ENCODE measurements at regions not wholly inside any gene's neighbourhood (a gene's known extent, or its start where the extent isn't known, plus 50 kb on each side); places are given as distances from the start of the nearest gene placed in this dataset.
"Not testable (repeated sequence)": the region's sequence is repeated elsewhere in the genome, so short reads cannot be mapped to it uniquely, and the experiment has no call there.

DNA sequence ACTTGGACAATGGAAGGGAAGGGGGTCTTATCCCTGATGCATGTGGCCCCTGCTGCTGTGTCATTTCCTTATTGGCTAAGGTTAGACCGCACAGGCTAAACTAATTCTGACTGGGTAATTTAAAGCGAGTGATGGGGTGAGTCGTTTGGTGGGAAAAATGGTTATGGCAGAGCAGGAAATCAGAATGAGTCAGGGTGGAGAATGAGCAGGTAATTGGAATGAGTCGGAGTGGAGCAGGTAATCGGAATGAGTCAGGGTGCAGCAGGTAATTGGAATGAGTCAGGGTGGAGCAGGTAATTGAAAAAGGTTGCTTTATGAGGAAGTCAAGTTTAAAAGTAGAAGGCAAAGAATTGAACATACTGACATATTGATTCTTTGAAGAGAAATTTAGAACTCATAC lies 901.0 kb downstream of the DSC3 start:
- ATAC-seq; H3K27ac ChIP-seq (ENCODE audit: low read length); BruUV-seq (replicated peaks); intact Hi-C loops (cut with micrococcal nuclease; ENCODE audit: unreplicated experiment); CTCF ChIA-PET; POLR2A ChIA-PET; H3K9me3 ChIP-seq (ENCODE audit: control insufficient read depth, insufficient read depth, low read depth, low read length); in situ Hi-C loops (cut with HindIII; ENCODE audit: low pct_unique_long_range_greater_than_20kb, low sequenced_read_pairs); H3K4me1 ChIP-seq (ENCODE audit: control insufficient read depth, insufficient read depth, low read length); H3K36me3 ChIP-seq (ENCODE audit: control insufficient read depth, insufficient read depth, low read length); H3K27me3 ChIP-seq (ENCODE audit: control insufficient read depth, insufficient read depth, low read length); DNase-seq (ENCODE audit: low read depth, low spot score); H3K4me3 ChIP-seq (ENCODE audit: low read depth in 2 of 2, low read length in 2 of 2): not testable (repeated sequence)

GRCh38 chr18:30139631-30140287 lies 902.8 kb downstream of the DSC3 start:
- BruUV-seq (replicated peaks): no TSS peak
- CTCF ChIA-PET: no interaction called here

DNA sequence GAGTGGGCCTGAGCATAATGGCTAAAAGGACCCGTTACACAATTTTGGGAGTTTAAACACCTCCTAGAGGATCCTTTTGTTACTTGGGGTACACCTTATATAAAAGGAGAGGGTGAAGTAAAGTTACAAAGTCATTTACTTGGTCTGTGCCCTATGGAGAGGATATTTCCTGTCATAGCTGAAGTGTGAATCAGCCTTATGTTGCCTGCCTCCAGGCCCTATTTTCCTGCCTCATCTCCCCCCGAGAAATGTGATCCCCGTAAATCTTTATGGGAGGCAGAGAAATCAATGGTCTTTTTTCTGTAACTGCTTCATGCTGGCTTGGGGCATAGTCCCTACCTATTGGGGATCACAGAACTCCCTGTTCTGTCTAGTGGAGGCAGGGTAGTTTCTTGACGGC lies 906.6 kb downstream of the DSC3 start:
- Histone ChIP-seq H3K4me3 (ENCODE audit: low read depth in 2 of 2, low read length in 2 of 2) (no peak overlapping the region), H3K27ac (ENCODE audit: low read length) (no peak overlapping the region), H3K36me3 (ENCODE audit: control insufficient read depth, insufficient read depth, low read length) (no peaks in the 10 kb centered on the region), H3K4me1 (ENCODE audit: control insufficient read depth, insufficient read depth, low read length) (no peaks in the 10 kb centered on the region), H3K9me3 (ENCODE audit: control insufficient read depth, insufficient read depth, low read depth, low read length) (no peaks in the 10 kb centered on the region), H3K27me3 (ENCODE audit: control insufficient read depth, insufficient read depth, low read length) (no peaks in the 10 kb centered on the region)
- no TSS peak for BruUV-seq (replicated peaks)
- ChIA-PET POLR2A (no interaction called here), CTCF (no interaction called here)
- no peak for DNase-seq (ENCODE audit: low read depth, low spot score)
- TF ChIP-seq POLR2AphosphoS5 (IDR thresholded peaks at IDR 0.05; ENCODE audit: low read depth, low read length) (no peak), SIN3A (IDR thresholded peaks at IDR 0.05; ENCODE audit: borderline replicate concordance, insufficient read depth, low read depth, low read length) (no peak), TCF7L2 (IDR thresholded peaks at IDR 0.05; ENCODE audit: low read depth, low read length) (no peak)
- TF ChIP-seq, protein P1, sequence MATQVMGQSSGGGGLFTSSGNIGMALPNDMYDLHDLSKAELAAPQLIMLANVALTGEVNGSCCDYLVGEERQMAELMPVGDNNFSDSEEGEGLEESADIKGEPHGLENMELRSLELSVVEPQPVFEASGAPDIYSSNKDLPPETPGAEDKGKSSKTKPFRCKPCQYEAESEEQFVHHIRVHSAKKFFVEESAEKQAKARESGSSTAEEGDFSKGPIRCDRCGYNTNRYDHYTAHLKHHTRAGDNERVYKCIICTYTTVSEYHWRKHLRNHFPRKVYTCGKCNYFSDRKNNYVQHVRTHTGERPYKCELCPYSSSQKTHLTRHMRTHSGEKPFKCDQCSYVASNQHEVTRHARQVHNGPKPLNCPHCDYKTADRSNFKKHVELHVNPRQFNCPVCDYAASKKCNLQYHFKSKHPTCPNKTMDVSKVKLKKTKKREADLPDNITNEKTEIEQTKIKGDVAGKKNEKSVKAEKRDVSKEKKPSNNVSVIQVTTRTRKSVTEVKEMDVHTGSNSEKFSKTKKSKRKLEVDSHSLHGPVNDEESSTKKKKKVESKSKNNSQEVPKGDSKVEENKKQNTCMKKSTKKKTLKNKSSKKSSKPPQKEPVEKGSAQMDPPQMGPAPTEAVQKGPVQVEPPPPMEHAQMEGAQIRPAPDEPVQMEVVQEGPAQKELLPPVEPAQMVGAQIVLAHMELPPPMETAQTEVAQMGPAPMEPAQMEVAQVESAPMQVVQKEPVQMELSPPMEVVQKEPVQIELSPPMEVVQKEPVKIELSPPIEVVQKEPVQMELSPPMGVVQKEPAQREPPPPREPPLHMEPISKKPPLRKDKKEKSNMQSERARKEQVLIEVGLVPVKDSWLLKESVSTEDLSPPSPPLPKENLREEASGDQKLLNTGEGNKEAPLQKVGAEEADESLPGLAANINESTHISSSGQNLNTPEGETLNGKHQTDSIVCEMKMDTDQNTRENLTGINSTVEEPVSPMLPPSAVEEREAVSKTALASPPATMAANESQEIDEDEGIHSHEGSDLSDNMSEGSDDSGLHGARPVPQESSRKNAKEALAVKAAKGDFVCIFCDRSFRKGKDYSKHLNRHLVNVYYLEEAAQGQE (IDR thresholded peaks at IDR 0.05; ENCODE audit: insufficient read depth in 1 of 2, low read depth in 2 of 2, low read length in 1 of 2): no peak
- TF ChIP-seq, protein P2, sequence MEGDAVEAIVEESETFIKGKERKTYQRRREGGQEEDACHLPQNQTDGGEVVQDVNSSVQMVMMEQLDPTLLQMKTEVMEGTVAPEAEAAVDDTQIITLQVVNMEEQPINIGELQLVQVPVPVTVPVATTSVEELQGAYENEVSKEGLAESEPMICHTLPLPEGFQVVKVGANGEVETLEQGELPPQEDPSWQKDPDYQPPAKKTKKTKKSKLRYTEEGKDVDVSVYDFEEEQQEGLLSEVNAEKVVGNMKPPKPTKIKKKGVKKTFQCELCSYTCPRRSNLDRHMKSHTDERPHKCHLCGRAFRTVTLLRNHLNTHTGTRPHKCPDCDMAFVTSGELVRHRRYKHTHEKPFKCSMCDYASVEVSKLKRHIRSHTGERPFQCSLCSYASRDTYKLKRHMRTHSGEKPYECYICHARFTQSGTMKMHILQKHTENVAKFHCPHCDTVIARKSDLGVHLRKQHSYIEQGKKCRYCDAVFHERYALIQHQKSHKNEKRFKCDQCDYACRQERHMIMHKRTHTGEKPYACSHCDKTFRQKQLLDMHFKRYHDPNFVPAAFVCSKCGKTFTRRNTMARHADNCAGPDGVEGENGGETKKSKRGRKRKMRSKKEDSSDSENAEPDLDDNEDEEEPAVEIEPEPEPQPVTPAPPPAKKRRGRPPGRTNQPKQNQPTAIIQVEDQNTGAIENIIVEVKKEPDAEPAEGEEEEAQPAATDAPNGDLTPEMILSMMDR (IDR thresholded peaks at IDR 0.05): no peak
- no peak for ATAC-seq
- intact Hi-C loops (cut with micrococcal nuclease; ENCODE audit: unreplicated experiment) (no loop called here), in situ Hi-C loops (cut with HindIII; ENCODE audit: low pct_unique_long_range_greater_than_20kb, low sequenced_read_pairs) (no loop called here)

More at GRCh38 chr18:30139631-30140287, 902.8 kb downstream of the DSC3 start:
- no peaks in the 10 kb centered on the region for H3K27me3 ChIP-seq (ENCODE audit: control insufficient read depth, insufficient read depth, low read length)
- DNase-seq (ENCODE audit: low read depth, low spot score) (no peak), ATAC-seq (no peak)
- POLR2A ChIA-PET: no interaction called here
- H3K27ac ChIP-seq (ENCODE audit: low read length): no peak overlapping the region
- in situ Hi-C loops (cut with HindIII; ENCODE audit: low pct_unique_long_range_greater_than_20kb, low sequenced_read_pairs) (no loop called here), intact Hi-C loops (cut with micrococcal nuclease; ENCODE audit: unreplicated experiment) (no loop called here)
- no peaks in the 10 kb centered on the region for H3K4me1 ChIP-seq (ENCODE audit: control insufficient read depth, insufficient read depth, low read length)
- TF ChIP-seq POLR2AphosphoS5 (IDR thresholded peaks at IDR 0.05; ENCODE audit: low read depth, low read length) (no peak), TCF7L2 (IDR thresholded peaks at IDR 0.05; ENCODE audit: low read depth, low read length) (no peak), SIN3A (IDR thresholded peaks at IDR 0.05; ENCODE audit: borderline replicate concordance, insufficient read depth, low read depth, low read length) (no peak)
- H3K9me3 ChIP-seq (ENCODE audit: control insufficient read depth, insufficient read depth, low read depth, low read length): no peaks in the 10 kb centered on the region
- H3K4me3 ChIP-seq (ENCODE audit: low read depth in 2 of 2, low read length in 2 of 2): no peak overlapping the region
- no peaks in the 10 kb centered on the region for H3K36me3 ChIP-seq (ENCODE audit: control insufficient read depth, insufficient read depth, low read length)

All from Panc1 (cell line).